HCT116 (cell line): ENCODE measurements at regions not wholly inside any gene's neighbourhood (a gene's known extent, or its start where the extent isn't known, plus 50 kb on each side); places are given as distances from the start of the nearest gene placed in this dataset.

Source experiments
- ATAC-seq: fragments of 200-7000 bp; cut with Tn5 transposase; 2 replicates; pipeline ENCODE4 v1.9.1; 2020; ENCODE audit warnings: mild to moderate bottlenecking, moderate library complexity
- BruUV-seq: library from RNA; stranded (reverse); fragments of 400-500 nt; replicated peaks from 2 replicates; lab custom pipeline; 2021; lab: Mats Ljungman, UMichigan
- CTCF ChIA-PET: fragments of 300-600 bp; sonication (Branson Sonifier 250); formaldehyde crosslinking; loops from one replicate; lab custom pipeline; 2021; ENCODE audit warnings: antibody characterized with exemption; lab: Charles Lee
- POLR2A ChIA-PET: fragments of 300-600, 350-600 bp; sonication (Branson Sonifier 250); formaldehyde crosslinking; loops from one replicate; lab custom pipeline; 2021; ENCODE audit warnings: antibody characterized with exemption; lab: Charles Lee
- RAD21 ChIA-PET, 2 experiments: fragments of 300-600 bp; sonication (Branson Sonifier 250); formaldehyde crosslinking; loops; one replicate each; lab custom pipeline; 2023; ENCODE audit warnings: low total read pairs in 2 of 2; ENCODE audit not compliant: uncharacterized antibody in 2 of 2, unreplicated experiment in 2 of 2, low non-redundant PET in 1 of 2; lab: Charles Lee
- DNase-seq: peaks from one replicate; pipeline ENCODE4 v3.0.0-alpha.2; 2010; ENCODE audit warnings: low read depth, low spot score
- H2AFZ ChIP-seq: fragments of 200-600 bp; shearing (Covaris generic), sonication (generic); 2 replicates; pipeline ENCODE4 v1.6.1; 2017; ENCODE audit warnings: low read depth, mixed run types, mixed read lengths, antibody characterized with exemption, low read length; ENCODE audit not compliant: poor library complexity, severe bottlenecking
- H3K27ac ChIP-seq: 2 replicates; pipeline ENCODE4 v1.5.1; 2012; ENCODE audit warnings: low read depth, low read length
- H3K27me3 ChIP-seq: fragments of 200-600 bp; sonication (generic); 2 replicates; pipeline ENCODE4 v1.6.1; 2016; ENCODE audit warnings: mixed run types, low read length, mixed read lengths; ENCODE audit not compliant: insufficient read depth
- H3K36me3 ChIP-seq, 2 experiments: fragments of 200-500 bp in 1 of 2; fragments of 200-600 bp in 1 of 2; sonication (Bioruptor generic) in 1 of 2; sonication (generic) in 1 of 2; 2 replicates each; pipeline versions ENCODE4 v1.5.1 to v1.6.1; 2014 to 2016; ENCODE audit warnings: low read length in 2 of 2, inconsistent platforms in 1 of 2, mixed read lengths in 1 of 2, mixed run types in 1 of 2; ENCODE audit not compliant: insufficient read depth in 2 of 2, control insufficient read depth in 1 of 2
- H3K4me1 ChIP-seq, 2 experiments: fragments of 200-600 bp in 1 of 2; sonication (generic) in 1 of 2; 2 replicates each; pipeline versions ENCODE4 v1.5.1 to v1.6.1; 2012 to 2017; ENCODE audit warnings: low read length in 2 of 2, inconsistent platforms in 1 of 2, mild to moderate bottlenecking in 1 of 2, mixed read lengths in 1 of 2, mixed run types in 1 of 2, moderate library complexity in 1 of 2; ENCODE audit not compliant: insufficient read depth in 2 of 2, control insufficient read depth in 1 of 2
- H3K4me2 ChIP-seq: fragments of 200-600 bp; sonication (generic); 2 replicates; pipeline ENCODE4 v1.6.1; 2017; ENCODE audit warnings: mixed run types, low read length, mixed read lengths
- H3K4me3 ChIP-seq, 2 experiments: fragments of 200-600 bp in 1 of 2; sonication (generic) in 1 of 2; replicated peaks in 1 of 2; 2 replicates each; pipeline ENCODE4 v1.5.1; 2011 to 2016; ENCODE audit warnings: low read length in 2 of 2, control low read depth in 1 of 2, low read depth in 1 of 2, mild to moderate bottlenecking in 1 of 2, mixed read lengths in 1 of 2, mixed run types in 1 of 2
- H3K79me2 ChIP-seq: fragments of 200-600 bp; sonication (generic); 2 replicates; pipeline ENCODE4 v1.6.1; 2017; ENCODE audit warnings: mild to moderate bottlenecking, mixed run types, low read length, moderate library complexity, mixed read lengths; ENCODE audit not compliant: insufficient read depth
- H3K9ac ChIP-seq: fragments of 200-600 bp; sonication (generic); 2 replicates; pipeline ENCODE4 v1.6.1; 2016; ENCODE audit warnings: low read length, mixed read lengths
- H3K9me2 ChIP-seq: fragments of 200-600 bp; sonication (generic), shearing (Covaris generic); 2 replicates; pipeline ENCODE4 v1.6.1; 2017; ENCODE audit warnings: mixed run types, mild to moderate bottlenecking, moderate library complexity; ENCODE audit not compliant: insufficient read depth
- H3K9me3 ChIP-seq, 2 experiments: fragments of 200-500 bp in 1 of 2; fragments of 200-600 bp in 1 of 2; sonication (Bioruptor generic) in 1 of 2; sonication (generic) in 1 of 2; 2 replicates each; pipeline ENCODE4 v1.6.1; 2014 to 2017; ENCODE audit warnings: low read length in 2 of 2, mixed read lengths in 2 of 2, inconsistent platforms in 1 of 2, low read depth in 1 of 2, mild to moderate bottlenecking in 1 of 2, mixed run types in 1 of 2, moderate library complexity in 1 of 2; ENCODE audit not compliant: control insufficient read depth in 1 of 2, insufficient read depth in 1 of 2
- H4K20me1 ChIP-seq: fragments of 200-600 bp; sonication (generic), shearing (Covaris generic); 2 replicates; pipeline ENCODE4 v1.6.1; 2017; ENCODE audit warnings: mixed run types, mild to moderate bottlenecking, moderate library complexity; ENCODE audit not compliant: insufficient read depth
- CBX3 ChIP-seq: IDR thresholded peaks from 2 replicates; pipeline ENCODE4 v1.6.1; 2012; ENCODE audit warnings: low read depth
- CEBPB ChIP-seq: IDR thresholded peaks from 2 replicates; pipeline ENCODE4 v1.6.1; 2012; ENCODE audit warnings: low read depth
- EGR1 ChIP-seq: IDR thresholded peaks from 2 replicates; pipeline ENCODE4 v1.6.1; 2012; ENCODE audit warnings: low read depth
- ELF1 ChIP-seq: IDR thresholded peaks from 2 replicates; pipeline ENCODE4 v1.6.1; 2012; ENCODE audit warnings: low read depth, borderline replicate concordance
- EZH2 ChIP-seq: fragments of 200-600 bp; sonication (generic); IDR thresholded peaks from 2 replicates; pipeline ENCODE4 v1.6.1; 2017; ENCODE audit warnings: antibody characterized with exemption, mixed run types
- FOSL1 ChIP-seq: IDR thresholded peaks from 2 replicates; pipeline ENCODE4 v1.6.1; 2012; ENCODE audit warnings: low read depth
- JUND ChIP-seq: IDR thresholded peaks from 2 replicates; pipeline ENCODE4 v1.6.1; 2012
- POLR2A ChIP-seq: IDR thresholded peaks from 2 replicates; pipeline ENCODE4 v1.7.0; 2011; ENCODE audit warnings: borderline replicate concordance; ENCODE audit not compliant: insufficient read depth, insufficient read length; ENCODE audit errors: extremely low read depth
- POLR2AphosphoS5 ChIP-seq: IDR thresholded peaks from 2 replicates; pipeline ENCODE4 v1.6.1; 2011; ENCODE audit warnings: mild to moderate bottlenecking, low read depth, low read length, moderate library complexity
- RAD21 ChIP-seq: IDR thresholded peaks from 2 replicates; pipeline ENCODE4 v1.6.1; 2012; ENCODE audit warnings: low read depth, mild to moderate bottlenecking
- SIN3A ChIP-seq: IDR thresholded peaks from 2 replicates; pipeline ENCODE4 v1.6.1; 2012; ENCODE audit warnings: low read depth
- SP1 ChIP-seq: IDR thresholded peaks from 2 replicates; pipeline ENCODE4 v1.6.1; 2012; ENCODE audit warnings: low read depth
- SRF ChIP-seq: IDR thresholded peaks from 2 replicates; pipeline ENCODE4 v1.6.1; 2012; ENCODE audit warnings: low read depth
- TCF7L2 ChIP-seq: IDR thresholded peaks from 2 replicates; pipeline ENCODE4 v1.7.0; 2011; ENCODE audit warnings: borderline replicate concordance, inconsistent platforms; ENCODE audit not compliant: insufficient read depth, insufficient read length; ENCODE audit errors: extremely low read depth
- ZFX ChIP-seq: fragments of 450-650 bp; IDR thresholded peaks from 2 replicates; pipeline ENCODE4 v1.6.1; 2017
- ZNF274 ChIP-seq: fragments of 200-500 bp; sonication (Bioruptor generic); IDR thresholded peaks from 2 replicates; pipeline ENCODE4 v1.6.1; 2014; ENCODE audit warnings: mild to moderate bottlenecking, low read depth, low read length, inconsistent platforms
- intact Hi-C: fragments of 100-400 bp; cut with micrococcal nuclease; formaldehyde crosslinking; loops from 2 replicates; pipeline ENCODE4 v1.10.0; 2022
- TF ChIP-seq, protein P1 (sequence below): IDR thresholded peaks from 2 replicates; pipeline ENCODE4 v1.6.1; 2012
- TF ChIP-seq, protein P2 (sequence below): IDR thresholded peaks from 2 replicates; pipeline ENCODE4 v1.6.1; 2012; ENCODE audit warnings: low read depth
- TF ChIP-seq, protein P3 (sequence below): IDR thresholded peaks from 2 replicates; pipeline ENCODE4 v1.6.1; 2011; ENCODE audit warnings: mild to moderate bottlenecking, low read length, moderate library complexity; ENCODE audit not compliant: insufficient replicate concordance; ENCODE audit errors: extremely low read depth
- TF ChIP-seq, protein P4 (sequence below), 3 experiments: fragments of 200-600 bp in 1 of 3; sonication (generic) in 1 of 3; IDR thresholded peaks in 2 of 3; conservative IDR thresholded peaks in 1 of 3; 2 replicates each; pipeline ENCODE4 v1.5.1; 2012 to 2017; ENCODE audit warnings: low read depth in 2 of 3, low read length in 2 of 3, antibody characterized with exemption in 1 of 3, borderline replicate concordance in 1 of 3, control low read depth in 1 of 3, mild to moderate bottlenecking in 1 of 3, mixed read lengths in 1 of 3, mixed run types in 1 of 3, moderate library complexity in 1 of 3; ENCODE audit not compliant: insufficient read depth in 1 of 3

GRCh38 chr3:76264911-76265310 is 479.6 kb upstream of the ZNF717 start:
- Histone ChIP-seq H3K9ac (no peak overlapping the region), H3K4me3 (no peak overlapping the region), H3K4me2 (no peak overlapping the region), H3K4me1 (no peaks in the 10 kb centered on the region), H4K20me1 (no peaks in the 10 kb centered on the region), H3K27me3 (no peaks in the 10 kb centered on the region), H3K79me2 (no peaks in the 10 kb centered on the region), H3K9me2 (no peaks in the 10 kb centered on the region), H3K36me3 (no peaks in the 10 kb centered on the region), H3K27ac (no peak overlapping the region), H3K9me3 (peaks cover 8 to 14% of the 10 kb centered on the region in 2 experiments; a peak in 3 of 4 replicates), H2AFZ (no peak overlapping the region)
- ChIA-PET CTCF (no interaction called here), POLR2A (no interaction called here), RAD21 (no interaction called here)
- intact Hi-C loops = no loop called here
- DNase-seq (no peak), ATAC-seq (no peak)
- BruUV-seq = no TSS peak
- no peak for TF ChIP-seq EZH2
- no peak for TF ChIP-seq JUND
- no peak for TF ChIP-seq CEBPB
- TF ChIP-seq, protein P1, sequence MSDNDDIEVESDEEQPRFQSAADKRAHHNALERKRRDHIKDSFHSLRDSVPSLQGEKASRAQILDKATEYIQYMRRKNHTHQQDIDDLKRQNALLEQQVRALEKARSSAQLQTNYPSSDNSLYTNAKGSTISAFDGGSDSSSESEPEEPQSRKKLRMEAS = no peak
- no peak for TF ChIP-seq ZFX
- no peak for TF ChIP-seq RAD21
- TF ChIP-seq, protein P2, sequence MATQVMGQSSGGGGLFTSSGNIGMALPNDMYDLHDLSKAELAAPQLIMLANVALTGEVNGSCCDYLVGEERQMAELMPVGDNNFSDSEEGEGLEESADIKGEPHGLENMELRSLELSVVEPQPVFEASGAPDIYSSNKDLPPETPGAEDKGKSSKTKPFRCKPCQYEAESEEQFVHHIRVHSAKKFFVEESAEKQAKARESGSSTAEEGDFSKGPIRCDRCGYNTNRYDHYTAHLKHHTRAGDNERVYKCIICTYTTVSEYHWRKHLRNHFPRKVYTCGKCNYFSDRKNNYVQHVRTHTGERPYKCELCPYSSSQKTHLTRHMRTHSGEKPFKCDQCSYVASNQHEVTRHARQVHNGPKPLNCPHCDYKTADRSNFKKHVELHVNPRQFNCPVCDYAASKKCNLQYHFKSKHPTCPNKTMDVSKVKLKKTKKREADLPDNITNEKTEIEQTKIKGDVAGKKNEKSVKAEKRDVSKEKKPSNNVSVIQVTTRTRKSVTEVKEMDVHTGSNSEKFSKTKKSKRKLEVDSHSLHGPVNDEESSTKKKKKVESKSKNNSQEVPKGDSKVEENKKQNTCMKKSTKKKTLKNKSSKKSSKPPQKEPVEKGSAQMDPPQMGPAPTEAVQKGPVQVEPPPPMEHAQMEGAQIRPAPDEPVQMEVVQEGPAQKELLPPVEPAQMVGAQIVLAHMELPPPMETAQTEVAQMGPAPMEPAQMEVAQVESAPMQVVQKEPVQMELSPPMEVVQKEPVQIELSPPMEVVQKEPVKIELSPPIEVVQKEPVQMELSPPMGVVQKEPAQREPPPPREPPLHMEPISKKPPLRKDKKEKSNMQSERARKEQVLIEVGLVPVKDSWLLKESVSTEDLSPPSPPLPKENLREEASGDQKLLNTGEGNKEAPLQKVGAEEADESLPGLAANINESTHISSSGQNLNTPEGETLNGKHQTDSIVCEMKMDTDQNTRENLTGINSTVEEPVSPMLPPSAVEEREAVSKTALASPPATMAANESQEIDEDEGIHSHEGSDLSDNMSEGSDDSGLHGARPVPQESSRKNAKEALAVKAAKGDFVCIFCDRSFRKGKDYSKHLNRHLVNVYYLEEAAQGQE = no peak
- TF ChIP-seq, protein P3, sequence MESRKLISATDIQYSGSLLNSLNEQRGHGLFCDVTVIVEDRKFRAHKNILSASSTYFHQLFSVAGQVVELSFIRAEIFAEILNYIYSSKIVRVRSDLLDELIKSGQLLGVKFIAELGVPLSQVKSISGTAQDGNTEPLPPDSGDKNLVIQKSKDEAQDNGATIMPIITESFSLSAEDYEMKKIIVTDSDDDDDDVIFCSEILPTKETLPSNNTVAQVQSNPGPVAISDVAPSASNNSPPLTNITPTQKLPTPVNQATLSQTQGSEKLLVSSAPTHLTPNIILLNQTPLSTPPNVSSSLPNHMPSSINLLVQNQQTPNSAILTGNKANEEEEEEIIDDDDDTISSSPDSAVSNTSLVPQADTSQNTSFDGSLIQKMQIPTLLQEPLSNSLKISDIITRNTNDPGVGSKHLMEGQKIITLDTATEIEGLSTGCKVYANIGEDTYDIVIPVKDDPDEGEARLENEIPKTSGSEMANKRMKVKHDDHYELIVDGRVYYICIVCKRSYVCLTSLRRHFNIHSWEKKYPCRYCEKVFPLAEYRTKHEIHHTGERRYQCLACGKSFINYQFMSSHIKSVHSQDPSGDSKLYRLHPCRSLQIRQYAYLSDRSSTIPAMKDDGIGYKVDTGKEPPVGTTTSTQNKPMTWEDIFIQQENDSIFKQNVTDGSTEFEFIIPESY = no peak
- no peak for TF ChIP-seq SIN3A
- no peak for TF ChIP-seq FOSL1
- TF ChIP-seq ZNF274 = no peak
- no peak for TF ChIP-seq SRF
- TF ChIP-seq CBX3 = no peak
- no peak for TF ChIP-seq EGR1
- TF ChIP-seq POLR2AphosphoS5 = no peak
- TF ChIP-seq POLR2A = no peak
- TF ChIP-seq, protein P4, sequence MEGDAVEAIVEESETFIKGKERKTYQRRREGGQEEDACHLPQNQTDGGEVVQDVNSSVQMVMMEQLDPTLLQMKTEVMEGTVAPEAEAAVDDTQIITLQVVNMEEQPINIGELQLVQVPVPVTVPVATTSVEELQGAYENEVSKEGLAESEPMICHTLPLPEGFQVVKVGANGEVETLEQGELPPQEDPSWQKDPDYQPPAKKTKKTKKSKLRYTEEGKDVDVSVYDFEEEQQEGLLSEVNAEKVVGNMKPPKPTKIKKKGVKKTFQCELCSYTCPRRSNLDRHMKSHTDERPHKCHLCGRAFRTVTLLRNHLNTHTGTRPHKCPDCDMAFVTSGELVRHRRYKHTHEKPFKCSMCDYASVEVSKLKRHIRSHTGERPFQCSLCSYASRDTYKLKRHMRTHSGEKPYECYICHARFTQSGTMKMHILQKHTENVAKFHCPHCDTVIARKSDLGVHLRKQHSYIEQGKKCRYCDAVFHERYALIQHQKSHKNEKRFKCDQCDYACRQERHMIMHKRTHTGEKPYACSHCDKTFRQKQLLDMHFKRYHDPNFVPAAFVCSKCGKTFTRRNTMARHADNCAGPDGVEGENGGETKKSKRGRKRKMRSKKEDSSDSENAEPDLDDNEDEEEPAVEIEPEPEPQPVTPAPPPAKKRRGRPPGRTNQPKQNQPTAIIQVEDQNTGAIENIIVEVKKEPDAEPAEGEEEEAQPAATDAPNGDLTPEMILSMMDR (IDR thresholded peaks at IDR 0.05 in 2 of 3, conservative IDR thresholded peaks at IDR 0.05 in 1 of 3; ENCODE audit: borderline replicate concordance in 1 of 3, insufficient read depth in 1 of 3, low read depth in 2 of 3, low read length in 2 of 3) = no peak
- TF ChIP-seq TCF7L2 = no peak
- TF ChIP-seq SP1 = no peak
- no peak for TF ChIP-seq ELF1
